NCI-H2196 (cell line): ENCODE measurements at regions not wholly inside any gene's neighbourhood (a gene's known extent, or its start where the extent isn't known, plus 50 kb on each side); places are given as distances from the start of the nearest gene placed in this dataset.
"Not testable (repeated sequence)": the region's sequence is repeated elsewhere in the genome, so short reads cannot be mapped to it uniquely, and the experiment has no call there.

Experiments used
- DNase-seq: peaks from one replicate; lab custom pipeline; 2025; ENCODE audit not compliant: unreplicated experiment; lab: John Stamatoyannopoulos, UW

GRCh38 chr10:131822013-131822691, 78.7 kb upstream of the PPP2R2D start:
- DNase-seq, result no peak

DNA sequence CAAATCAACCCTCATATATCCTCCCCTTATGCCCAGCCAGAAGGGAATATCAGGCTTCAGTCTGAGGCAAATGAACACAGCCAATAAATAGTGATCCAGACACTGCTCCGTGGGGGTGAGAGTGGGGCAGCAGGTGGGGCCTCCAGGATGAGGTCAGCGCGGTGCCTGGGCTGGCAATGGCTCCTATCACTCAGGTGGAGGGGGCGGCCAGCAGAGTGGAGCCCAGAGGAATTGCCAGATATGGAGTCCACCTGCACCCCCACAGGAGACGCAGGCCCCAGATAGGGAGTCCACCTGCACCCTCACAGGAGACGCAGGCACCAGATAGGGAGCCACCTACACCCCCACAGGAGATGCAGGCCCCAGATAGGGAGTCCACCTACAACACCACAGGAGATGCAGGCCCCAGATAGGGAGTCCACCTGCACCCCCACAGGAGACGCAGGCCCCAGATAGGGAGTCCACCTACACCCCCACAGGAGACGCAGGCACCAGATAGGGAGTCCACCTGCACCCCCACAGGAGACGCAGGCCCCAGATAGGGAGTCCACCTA, 78.0 kb upstream of the PPP2R2D start:
- DNase-seq, result no peak

DNA sequence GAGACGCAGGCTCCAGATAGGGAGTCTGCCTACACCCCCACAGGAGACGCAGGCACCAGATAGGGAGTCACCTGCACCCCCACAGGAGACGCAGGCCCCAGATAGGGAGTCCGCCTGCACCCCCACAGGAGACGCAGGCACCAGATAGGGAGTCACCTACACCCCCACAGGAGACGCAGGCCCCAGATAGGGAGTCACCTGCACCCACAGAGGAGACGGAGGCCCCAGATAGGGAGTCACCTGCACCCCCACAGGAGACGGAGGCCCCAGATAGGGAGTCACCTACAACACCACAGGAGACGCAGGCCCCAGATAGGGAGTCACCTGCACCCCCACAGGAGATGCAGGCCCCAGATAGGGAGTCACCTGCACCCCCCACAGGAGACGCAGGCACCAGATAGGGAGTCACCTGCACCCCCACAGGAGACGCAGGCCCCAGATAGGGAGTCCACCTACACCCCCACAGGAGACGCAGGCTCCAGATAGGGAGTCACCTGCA, 77.2 kb upstream of the PPP2R2D start:
- not testable (repeated sequence) for DNase-seq

DNA sequence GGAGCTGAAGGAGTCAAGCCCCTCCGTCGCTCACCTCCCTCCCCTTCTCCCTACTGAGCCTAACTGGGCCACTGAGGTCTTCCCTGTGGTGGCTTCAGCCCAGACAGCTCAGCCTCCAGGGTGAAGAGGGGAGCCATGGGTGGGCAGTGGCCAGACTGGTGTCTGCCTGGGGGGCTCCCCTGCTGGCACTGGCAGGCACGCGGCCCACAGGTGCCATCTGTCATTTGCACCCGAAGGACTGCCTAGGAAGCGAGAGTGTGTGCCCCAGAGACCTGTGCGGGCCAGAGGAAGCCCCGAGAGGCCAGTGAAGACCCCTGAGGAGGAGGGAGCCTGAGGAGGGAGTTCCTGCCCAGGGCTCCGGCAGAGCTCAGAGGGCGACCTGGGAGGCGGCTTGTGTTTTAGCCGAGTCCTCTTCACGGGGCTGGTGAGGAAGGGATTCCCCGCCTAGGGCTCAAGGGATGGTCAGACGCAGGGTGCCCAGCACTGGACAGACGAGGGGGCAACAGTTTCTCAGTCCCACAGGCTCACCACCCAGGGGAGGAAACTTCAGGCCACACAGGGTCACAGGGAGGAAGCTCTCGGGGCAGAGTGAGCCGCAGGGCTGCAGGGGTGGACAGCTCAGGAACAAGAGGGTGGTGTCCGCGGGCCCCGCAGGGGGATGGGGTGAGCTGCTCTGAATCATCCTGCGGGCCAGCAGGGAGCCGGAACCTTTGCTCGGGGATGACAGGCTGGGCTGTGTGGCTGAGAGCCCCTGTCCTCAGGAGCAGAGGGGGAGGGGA, 76.2 kb upstream of the PPP2R2D start:
- DNase-seq, result no peak

DNA sequence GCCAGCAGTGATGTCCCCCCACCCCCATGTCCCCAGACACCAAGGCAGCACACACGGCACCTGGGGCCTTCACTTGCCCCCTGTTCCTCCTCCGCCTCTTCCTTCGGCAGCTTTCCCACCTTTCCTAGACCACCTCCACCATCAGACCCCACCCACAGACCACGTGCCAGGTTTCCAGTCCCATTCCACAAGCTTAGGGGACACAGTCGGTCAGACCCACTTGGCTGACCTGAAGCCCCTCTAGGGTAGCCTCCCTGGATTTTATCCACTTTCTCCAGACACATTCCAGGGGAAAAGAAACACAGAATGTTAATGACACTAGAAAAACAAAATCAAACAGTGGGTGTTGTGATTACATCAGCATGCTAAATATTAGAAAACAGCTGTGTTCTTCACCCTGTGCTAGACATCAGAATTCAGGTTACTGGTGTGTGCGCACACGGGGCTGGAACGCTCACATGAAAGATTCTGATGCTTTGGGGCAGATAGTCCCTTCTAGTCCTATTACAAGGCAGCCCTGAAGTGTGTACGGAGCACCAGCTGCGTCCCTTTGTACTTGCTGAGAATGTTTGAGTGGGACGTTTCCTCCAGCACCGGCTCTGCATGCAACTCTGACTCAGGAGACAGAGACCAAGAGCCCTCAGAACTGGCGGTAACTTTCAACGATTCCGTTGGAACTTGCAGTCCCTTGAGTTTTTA, 75.5 kb upstream of the PPP2R2D start:
- DNase-seq, result no peak

DNA sequence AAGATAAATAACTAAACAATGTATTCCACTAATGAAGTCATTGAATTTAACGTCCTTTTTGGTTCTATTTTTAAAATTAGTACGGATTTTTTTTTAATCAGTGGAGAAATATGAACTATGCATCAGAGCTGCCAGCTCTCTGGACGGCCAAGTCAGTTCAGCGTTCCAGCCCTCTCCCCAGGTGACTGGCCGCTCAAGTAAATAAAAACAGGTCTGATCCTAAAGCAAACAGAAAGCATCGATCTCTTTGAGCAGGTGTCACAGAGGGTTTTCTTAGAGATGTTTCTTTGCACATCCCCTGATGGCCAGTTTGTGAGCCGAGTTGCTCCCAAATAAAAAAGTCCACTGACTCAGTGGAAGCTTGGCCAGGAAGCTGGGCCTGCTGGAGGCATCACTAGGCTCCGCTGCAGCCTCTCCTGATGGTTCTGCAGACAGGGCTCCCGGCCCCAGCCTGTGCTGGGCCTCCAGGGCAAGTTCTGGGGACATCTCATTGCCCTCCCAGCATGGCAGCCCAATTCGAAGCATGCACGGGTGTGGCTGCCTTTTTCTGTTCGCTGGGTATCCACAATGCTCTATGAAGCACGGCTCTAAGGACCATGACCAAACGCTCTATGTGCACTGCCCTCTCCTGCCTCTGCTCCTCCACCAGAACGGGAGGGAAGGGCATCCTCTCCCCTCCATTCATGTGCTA, 74.7 kb upstream of the PPP2R2D start:
- DNase-seq, result no peak

GRCh38 chr10:131829156-131829930, 71.5 kb upstream of the PPP2R2D start:
- no peak for DNase-seq

DNA sequence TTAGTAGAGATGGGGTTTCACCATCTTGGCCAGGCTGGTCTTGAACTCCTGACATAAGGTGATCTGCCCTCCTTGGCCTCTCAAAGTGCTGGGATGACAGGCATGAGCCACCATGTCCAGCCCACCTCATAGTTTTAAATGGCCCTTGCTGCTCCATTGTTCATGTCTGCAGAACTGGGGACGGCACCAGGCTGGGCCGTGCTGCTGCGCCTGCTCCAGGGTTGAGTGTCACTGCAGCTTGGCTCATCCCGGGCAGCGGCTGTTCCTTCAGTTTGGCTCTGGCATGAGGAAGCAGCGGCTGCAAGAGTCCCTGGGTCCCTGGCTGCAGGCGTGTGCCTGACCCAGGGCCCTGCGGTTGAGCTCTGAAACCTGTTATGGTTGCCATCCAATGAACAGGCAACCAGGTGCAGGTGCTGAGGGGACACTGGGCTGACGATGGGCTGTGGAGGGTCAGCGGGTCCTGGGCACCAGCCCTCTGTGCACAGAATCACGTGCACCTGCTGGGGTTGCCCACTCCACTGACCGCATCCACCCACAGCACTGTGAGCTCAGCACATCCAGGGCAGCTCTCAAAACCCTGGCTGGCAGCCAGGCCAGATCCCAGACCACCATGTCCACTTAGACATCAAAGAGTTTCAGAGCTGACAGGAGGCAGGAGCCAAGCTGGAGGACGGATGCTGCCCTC, 70.2 kb upstream of the PPP2R2D start:
- DNase-seq, result no peak

DNA sequence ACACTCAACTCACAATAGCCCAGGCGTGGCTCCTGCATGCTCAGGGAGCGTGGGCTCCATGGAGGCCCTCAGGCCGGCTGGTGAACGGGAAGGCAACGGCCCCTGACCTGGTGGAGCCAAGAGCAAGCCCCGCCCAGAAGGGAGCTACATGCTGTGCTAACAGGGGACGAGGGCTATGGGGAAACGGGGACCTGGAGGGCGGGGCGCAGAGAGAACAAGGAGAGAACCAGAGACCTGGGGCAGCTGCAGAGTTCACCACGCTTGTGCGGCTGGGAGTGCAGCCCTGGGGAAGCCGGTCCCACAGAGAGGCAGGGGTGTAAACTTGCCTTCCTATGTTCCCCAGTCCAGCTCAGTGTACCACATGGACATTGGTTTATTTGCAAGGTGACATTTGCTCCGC, 69.2 kb upstream of the PPP2R2D start:
- no peak for DNase-seq

DNA sequence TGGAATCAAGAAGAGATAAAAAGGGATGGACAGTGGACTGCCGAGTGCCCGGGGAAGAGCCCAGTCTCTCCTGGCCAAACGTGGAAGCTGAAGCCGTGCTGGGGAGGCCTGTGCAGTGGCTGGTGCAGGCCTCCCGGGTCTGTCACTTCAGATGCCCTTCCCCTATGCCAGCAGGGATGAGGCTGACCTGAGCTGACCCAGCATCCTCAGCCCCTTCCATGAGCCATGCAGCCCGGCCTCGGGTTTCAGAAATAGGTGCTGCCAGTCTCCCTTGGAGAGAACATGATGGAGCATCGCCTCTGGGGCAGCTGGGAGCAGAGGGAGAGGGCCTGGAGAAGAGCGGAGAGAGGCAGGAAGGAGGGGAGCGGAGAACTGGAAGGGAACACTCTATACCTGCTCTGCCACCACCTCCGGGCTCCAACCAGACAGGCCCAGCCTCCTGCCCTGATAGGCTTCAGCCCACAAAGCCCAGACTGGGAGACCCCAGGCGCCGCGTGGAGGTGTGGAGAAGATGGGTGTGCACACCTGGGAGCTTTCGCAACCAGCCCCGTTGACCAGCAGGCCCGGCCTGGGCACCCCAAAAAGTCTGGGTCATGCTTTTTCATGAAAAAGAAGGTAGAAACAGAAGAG, 68.6 kb upstream of the PPP2R2D start:
- no peak for DNase-seq

DNA sequence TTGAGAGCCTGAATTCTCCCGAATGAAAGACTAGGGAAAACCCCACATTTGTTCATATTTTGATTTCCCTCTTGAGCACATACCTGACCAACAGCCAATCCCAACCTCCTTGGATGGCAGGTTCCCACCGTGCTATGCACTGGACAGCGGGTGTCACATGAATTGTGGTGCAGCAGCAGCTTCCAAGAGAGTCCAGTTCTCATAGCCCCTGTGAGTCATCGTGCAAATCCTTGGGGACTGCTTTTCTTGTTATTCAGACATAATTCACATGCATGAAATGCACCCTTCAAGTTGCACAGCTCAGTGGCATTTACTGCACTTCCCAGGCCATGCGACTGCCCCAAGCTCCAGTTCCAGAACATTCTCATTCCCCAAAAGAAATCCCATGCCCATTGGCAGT, 67.8 kb upstream of the PPP2R2D start:
- no peak for DNase-seq

DNA sequence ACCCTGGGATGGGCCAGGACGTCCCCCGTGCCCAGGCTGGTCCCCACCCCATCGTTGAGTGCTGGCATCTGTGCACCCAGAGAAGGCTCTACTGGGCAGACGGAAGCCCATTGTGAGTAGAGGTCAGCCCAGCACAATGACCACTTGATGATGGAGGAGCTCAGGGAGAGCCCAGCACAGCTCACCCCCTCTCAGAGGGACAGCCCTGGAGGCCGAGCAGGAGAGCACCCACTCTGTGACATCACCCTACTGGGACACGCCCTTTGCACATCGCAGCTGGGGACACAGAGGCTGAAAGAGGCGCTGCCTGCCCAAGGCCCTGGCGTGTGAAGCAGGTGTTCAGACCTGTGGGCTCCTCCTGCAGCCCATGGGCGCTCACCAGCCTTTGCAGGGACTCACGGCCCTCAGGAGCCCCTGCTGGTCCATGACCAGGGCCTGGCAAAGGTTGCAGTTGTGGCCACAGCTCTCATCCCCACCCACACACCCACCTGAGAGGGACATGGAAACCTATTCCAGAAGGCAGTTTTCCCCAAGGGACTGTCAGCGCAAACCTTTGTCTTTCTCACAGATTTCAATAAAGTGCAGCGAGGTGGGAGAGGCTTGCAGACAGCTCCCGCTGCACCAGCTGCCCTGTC, 67.2 kb upstream of the PPP2R2D start:
- DNase-seq, result no peak

DNA sequence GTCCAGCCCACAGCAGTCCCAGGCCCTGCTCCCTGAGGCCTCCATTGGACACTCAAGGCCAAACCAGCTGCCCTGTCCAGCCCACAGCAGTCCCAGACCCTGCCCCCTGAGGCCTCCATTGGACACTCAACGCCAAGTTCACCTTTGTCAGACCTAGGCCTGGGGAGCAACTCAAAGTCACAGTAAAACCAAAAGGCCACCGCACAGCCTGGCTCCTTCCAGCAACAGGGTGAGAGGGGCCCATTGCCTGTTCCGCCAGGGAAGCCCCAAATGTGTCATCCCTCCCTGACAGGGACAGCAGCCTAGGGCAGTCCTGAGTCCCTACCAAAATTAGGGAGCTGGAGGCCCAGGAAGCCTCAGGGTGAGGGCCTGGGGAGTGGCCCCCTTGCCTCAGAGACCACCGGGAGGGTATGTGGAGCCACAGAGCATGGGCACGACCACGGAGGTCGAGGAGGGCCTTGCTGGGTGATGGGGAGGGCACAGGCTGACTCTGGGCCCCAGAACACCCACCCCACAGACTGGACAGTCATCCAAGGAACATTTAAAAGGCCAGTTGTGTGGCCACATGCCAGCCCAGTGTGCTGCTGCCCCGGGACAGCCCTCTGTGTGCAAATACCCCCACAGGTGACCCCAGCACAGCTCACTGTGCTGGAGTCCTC, 66.5 kb upstream of the PPP2R2D start:
- DNase-seq, result no peak

DNA sequence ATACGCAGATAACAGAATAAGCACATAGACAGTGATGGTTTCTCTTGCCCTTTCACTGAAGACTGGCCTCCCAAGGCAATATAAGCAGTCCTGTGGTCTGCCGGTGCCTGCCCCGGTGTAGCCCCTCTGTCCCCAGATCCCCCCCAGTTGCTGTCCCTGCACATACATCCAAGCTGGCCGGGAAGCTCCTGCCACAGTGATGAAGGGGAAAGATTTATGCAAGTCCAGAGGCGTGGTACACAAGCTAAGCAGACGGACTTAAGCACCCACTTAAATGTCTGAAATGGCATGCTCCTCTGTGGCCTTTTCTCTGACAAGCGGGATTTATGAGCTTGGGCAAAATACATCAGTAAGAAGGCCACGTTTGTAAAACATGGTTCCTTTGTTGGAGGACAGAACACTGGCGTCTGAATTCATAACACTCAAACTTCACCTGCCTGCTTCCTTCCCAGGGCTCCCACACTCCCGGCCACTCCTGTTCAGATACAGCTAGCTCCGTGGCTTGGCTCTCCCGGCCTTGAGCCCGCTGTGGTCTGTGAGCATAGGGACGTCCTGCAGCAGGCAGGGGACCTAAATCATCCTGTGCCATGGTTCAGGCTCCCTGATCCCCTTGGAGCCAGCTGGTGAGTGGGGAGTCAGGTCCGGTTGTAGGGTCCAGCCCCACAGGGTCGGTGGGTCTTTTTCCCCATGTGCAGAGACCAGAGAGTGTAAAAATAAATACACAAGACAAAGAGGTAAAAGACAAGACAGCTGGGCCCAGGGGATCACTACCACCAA, 61.7 kb upstream of the PPP2R2D start:
- DNase-seq, result no peak

- DNase-seq, result not testable (repeated sequence)
These were observed 60.7 kb upstream of the PPP2R2D start for GRCh38 chr10:131839880-131840787.

GRCh38 chr10:131840788-131841118, 60.1 kb upstream of the PPP2R2D start:
- no peak for DNase-seq
